ENCODE measurements at regions not wholly inside any gene's neighbourhood (a gene's known extent, or its start where the extent isn't known, plus 50 kb on each side); places are given as distances from the start of the nearest gene placed in this dataset.

DNA sequence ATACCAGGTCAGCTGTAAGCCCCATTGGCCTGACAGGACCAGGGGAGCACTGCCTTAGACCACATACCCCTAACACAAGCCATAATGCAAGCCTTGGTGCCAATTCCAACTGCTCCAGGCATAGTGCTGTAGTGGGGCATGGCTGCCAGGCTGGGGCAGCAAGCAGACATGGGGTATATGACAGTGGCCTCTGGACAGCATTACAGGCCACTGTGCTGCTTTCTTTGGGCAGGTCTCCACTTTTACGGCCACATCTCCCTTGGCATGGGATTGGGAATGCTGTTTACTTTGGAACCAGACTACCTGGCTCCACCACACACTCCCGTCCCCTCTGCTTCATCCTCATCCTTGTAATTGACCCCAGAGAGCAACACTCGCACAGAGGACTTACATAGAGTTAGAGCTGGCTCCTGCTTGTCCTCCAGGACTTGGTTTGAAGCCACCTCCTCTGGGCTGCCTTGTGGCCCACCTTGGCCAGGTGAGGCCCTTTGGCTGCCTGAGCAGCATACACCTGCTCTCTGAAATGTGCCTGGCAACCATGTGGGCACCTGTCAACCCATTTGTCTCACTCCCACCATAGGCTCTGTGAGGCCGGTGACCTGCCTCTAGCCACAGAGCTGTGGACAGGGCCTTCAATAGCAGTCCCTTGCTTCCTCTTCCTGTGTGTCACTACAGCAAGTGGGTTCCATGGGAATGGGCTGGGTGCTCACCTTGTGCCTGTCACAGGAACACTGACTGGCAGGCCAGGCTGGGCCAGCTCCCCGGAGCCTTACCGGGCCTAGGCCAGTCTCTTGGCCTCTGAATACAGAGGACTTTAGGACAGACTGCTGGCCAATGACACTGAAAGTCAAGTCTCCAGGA is 262.6 kb upstream of the HS6ST1 start:
- POLR2A ChIA-PET, result no interaction called here
- Histone ChIP-seq H3K9me1 (replicated peaks; ENCODE audit: control insufficient read depth, extremely low read depth, insufficient read depth, low read length) (no peaks in the 10 kb centered on the region), H3K27ac (ENCODE audit: insufficient read depth, low read depth, low read length) (no peak overlapping the region), H3K27me3 (ENCODE audit: control insufficient read depth in 2 of 2, insufficient read depth in 2 of 2, low read length in 2 of 2) (no peaks in the 10 kb centered on the region), H3K4me1 (ENCODE audit: control insufficient read depth, extremely low read depth, insufficient read depth, low read length) (no peaks in the 10 kb centered on the region), H4K20me1 (replicated peaks; ENCODE audit: control insufficient read depth, extremely low read depth, insufficient read depth, low read length) (no peaks in the 10 kb centered on the region), H3K36me3 (ENCODE audit: control insufficient read depth in 2 of 2, extremely low read depth in 1 of 2, insufficient read depth in 2 of 2, low read length in 2 of 2) (no peaks in the 10 kb centered on the region), H2AFZ (ENCODE audit: low read depth, low read length) (no peak overlapping the region), H3K9ac (replicated peaks; ENCODE audit: extremely low read depth, insufficient read depth, low read length) (no peak overlapping the region), H3K4me2 (ENCODE audit: insufficient read depth, low read length) (no peak overlapping the region), H3K9me3 (replicated peaks; ENCODE audit: control insufficient read depth, insufficient read depth, low read length) (no peaks in the 10 kb centered on the region), H3K4me3 (replicated peaks in 1 of 3; ENCODE audit: insufficient read depth in 1 of 3, low read depth in 1 of 3, low read length in 3 of 3) (no peak overlapping the region), H3K79me2 (ENCODE audit: control insufficient read depth, insufficient read depth, low read length) (no peaks in the 10 kb centered on the region)
- BruUV-seq (replicated peaks), result no TSS peak
- CTCF ChIA-PET, result no interaction called here
- intact Hi-C loops (cut with micrococcal nuclease) (loop anchor here (10.0 kb wide), 1 partner anchor 256 kb away; no protein-coding TSS in a partner anchor), dilution Hi-C loops (cut with MboI; ENCODE audit: extremely low pct_ligation_motif_present, low sequenced_read_pairs) (no loop called here)
- no peak for DNase-seq (ENCODE audit: low read depth, low spot score)
- no peak for TF ChIP-seq JUN (IDR thresholded peaks at IDR 0.05; ENCODE audit: borderline replicate concordance, insufficient read depth, insufficient read length, low read depth)
- TF ChIP-seq MYC (IDR thresholded peaks at IDR 0.05; ENCODE audit: low read depth, low read length), result no peak
- TF ChIP-seq EZH2 (IDR thresholded peaks at IDR 0.05; ENCODE audit: borderline replicate concordance, low read depth, low read length, severe bottlenecking), result no peak
- TF ChIP-seq, protein P1, sequence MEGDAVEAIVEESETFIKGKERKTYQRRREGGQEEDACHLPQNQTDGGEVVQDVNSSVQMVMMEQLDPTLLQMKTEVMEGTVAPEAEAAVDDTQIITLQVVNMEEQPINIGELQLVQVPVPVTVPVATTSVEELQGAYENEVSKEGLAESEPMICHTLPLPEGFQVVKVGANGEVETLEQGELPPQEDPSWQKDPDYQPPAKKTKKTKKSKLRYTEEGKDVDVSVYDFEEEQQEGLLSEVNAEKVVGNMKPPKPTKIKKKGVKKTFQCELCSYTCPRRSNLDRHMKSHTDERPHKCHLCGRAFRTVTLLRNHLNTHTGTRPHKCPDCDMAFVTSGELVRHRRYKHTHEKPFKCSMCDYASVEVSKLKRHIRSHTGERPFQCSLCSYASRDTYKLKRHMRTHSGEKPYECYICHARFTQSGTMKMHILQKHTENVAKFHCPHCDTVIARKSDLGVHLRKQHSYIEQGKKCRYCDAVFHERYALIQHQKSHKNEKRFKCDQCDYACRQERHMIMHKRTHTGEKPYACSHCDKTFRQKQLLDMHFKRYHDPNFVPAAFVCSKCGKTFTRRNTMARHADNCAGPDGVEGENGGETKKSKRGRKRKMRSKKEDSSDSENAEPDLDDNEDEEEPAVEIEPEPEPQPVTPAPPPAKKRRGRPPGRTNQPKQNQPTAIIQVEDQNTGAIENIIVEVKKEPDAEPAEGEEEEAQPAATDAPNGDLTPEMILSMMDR (IDR thresholded peaks at IDR 0.05; ENCODE audit: extremely low read depth in 1 of 2, insufficient read depth in 1 of 2, low read depth in 1 of 2, low read length in 2 of 2), result no peak
- no peak for TF ChIP-seq GATA2 (IDR thresholded peaks at IDR 0.05; ENCODE audit: insufficient read depth, insufficient read length, low read depth, low read length)
- TF ChIP-seq POLR2A (IDR thresholded peaks at IDR 0.05; ENCODE audit: low read depth, low read length), result no peak
- TF ChIP-seq, protein P2, sequence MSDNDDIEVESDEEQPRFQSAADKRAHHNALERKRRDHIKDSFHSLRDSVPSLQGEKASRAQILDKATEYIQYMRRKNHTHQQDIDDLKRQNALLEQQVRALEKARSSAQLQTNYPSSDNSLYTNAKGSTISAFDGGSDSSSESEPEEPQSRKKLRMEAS (IDR thresholded peaks at IDR 0.05; ENCODE audit: insufficient read depth, insufficient read length), result no peak
- FAIRE-seq, result no peak
